GM12878 (cell line): ENCODE measurements at regions not wholly inside any gene's neighbourhood (a gene's known extent, or its start where the extent isn't known, plus 50 kb on each side); places are given as distances from the start of the nearest gene placed in this dataset.

ENCODE experiments used
- ATAC-seq: fragments of 200-7000 bp; cut with Tn5 transposase; 3 replicates; pipeline ENCODE4 v1.9.1; 2020; ENCODE audit warnings: mild to moderate bottlenecking, moderate library complexity
- BruUV-seq: library from RNA; stranded (reverse); fragments of 400-500 nt; replicated peaks from 2 replicates; lab custom pipeline; 2021; lab: Mats Ljungman, UMichigan
- CTCF ChIA-PET: fragments of 300-600 bp; sonication (Branson Sonifier 250); formaldehyde crosslinking; extraction: SDS; loops from one replicate; lab custom pipeline; 2021; ENCODE audit warnings: inconsistent platforms; lab: Yijun Ruan, JAX
- POLR2A ChIA-PET: fragments of 350-600 bp; formaldehyde crosslinking; extraction: SDS; loops from one replicate; lab custom pipeline; 2021; ENCODE audit warnings: inconsistent platforms; lab: Charles Lee
- RAD21 ChIA-PET: fragments of 300-600 bp; sonication (Branson Sonifier 250); formaldehyde crosslinking; loops from one replicate; lab custom pipeline; 2023; ENCODE audit warnings: antibody characterized with exemption; ENCODE audit not compliant: unreplicated experiment; lab: Charles Lee
- SMC1A ChIA-PET: fragments of 300-600 bp; sonication (Branson Sonifier 250); formaldehyde crosslinking; loops from one replicate; lab custom pipeline; 2023; ENCODE audit not compliant: unreplicated experiment, uncharacterized antibody; lab: Charles Lee
- DNase-seq: peaks from one replicate; pipeline ENCODE4 v3.0.0-alpha.2; 2011; ENCODE audit warnings: low read depth, low spot score
- FAIRE-seq: peaks from 3 replicates; lab custom pipeline; 2011; peaks lifted over from hg19 to GRCh38; lab: Jason Lieb, UNC
- H2AFZ ChIP-seq: 2 replicates; pipeline ENCODE4 v1.6.0; 2011; ENCODE audit warnings: low read depth, low read length, control low read depth; ENCODE audit not compliant: control insufficient read depth
- H3K27ac ChIP-seq: 2 replicates; pipeline ENCODE4 v1.5.1; 2011; ENCODE audit warnings: control low read depth; ENCODE audit not compliant: control insufficient read depth, insufficient read depth
- H3K27me3 ChIP-seq, 2 experiments: replicated peaks in 1 of 2; 2 replicates each; pipeline versions ENCODE4 v1.6.0 to v1.6.1; 2011; ENCODE audit warnings: low read length in 1 of 2; ENCODE audit not compliant: control insufficient read depth in 2 of 2, insufficient read depth in 2 of 2
- H3K36me3 ChIP-seq, 2 experiments: 2 replicates each; pipeline ENCODE4 v1.5.1; 2011; ENCODE audit warnings: low read length in 1 of 2; ENCODE audit not compliant: control insufficient read depth in 2 of 2, insufficient read depth in 2 of 2
- H3K4me1 ChIP-seq: 2 replicates; pipeline ENCODE4 v1.6.1; 2011; ENCODE audit warnings: mild to moderate bottlenecking, low read length, moderate library complexity, mixed read lengths; ENCODE audit not compliant: control insufficient read depth, insufficient read depth
- H3K4me2 ChIP-seq: 2 replicates; pipeline ENCODE4 v1.6.0; 2011; ENCODE audit warnings: control low read depth; ENCODE audit not compliant: control insufficient read depth, insufficient read depth
- H3K4me3 ChIP-seq: fragments of 200-600 bp; sonication (generic); 2 replicates; pipeline ENCODE4 v1.5.1; 2016
- H3K79me2 ChIP-seq: 2 replicates; pipeline ENCODE4 v1.6.0; 2011; ENCODE audit warnings: low read length; ENCODE audit not compliant: control insufficient read depth, insufficient read depth
- H3K9ac ChIP-seq: 2 replicates; pipeline ENCODE4 v1.8.0; 2011; ENCODE audit warnings: low read length, control low read depth, mixed read lengths; ENCODE audit not compliant: control insufficient read depth, insufficient read depth
- H3K9me3 ChIP-seq: replicated peaks from 3 replicates; pipeline ENCODE4 v1.5.1; 2011; ENCODE audit warnings: mild to moderate bottlenecking, low read length; ENCODE audit not compliant: control insufficient read depth, insufficient read depth
- H4K20me1 ChIP-seq: 2 replicates; pipeline ENCODE4 v1.6.0; 2011; ENCODE audit not compliant: control insufficient read depth, insufficient read depth
- MTA2 ChIP-seq: fragments of 450-650 bp; IDR thresholded peaks from 2 replicates; pipeline ENCODE4 v1.6.1; 2016; ENCODE audit warnings: low read depth, mild to moderate bottlenecking, moderate library complexity
- MYB ChIP-seq: fragments of 150-350 bp; IDR thresholded peaks from 2 replicates; pipeline ENCODE4 v1.6.1; 2014; ENCODE audit warnings: mild to moderate bottlenecking, low read depth, low read length, borderline replicate concordance
- NR2C2 ChIP-seq: IDR thresholded peaks from 2 replicates; pipeline ENCODE4 v1.6.1; 2011; ENCODE audit warnings: borderline replicate concordance, low read depth; ENCODE audit not compliant: control insufficient read depth, insufficient read length
- SMAD5 ChIP-seq: IDR thresholded peaks from 2 replicates; pipeline ENCODE4 v1.6.1; 2016; ENCODE audit warnings: antibody characterized with exemption, low read depth
- ZNF274 ChIP-seq: IDR thresholded peaks from one replicate; pipeline ENCODE4 v1.8.0; 2011; ENCODE audit not compliant: insufficient read length, insufficient read depth
- WGBS: methylation state at CpG from one replicate; pipeline ENCODE4 v1.1.6; 2016; ENCODE audit warnings: low lambda C conversion rate; ENCODE audit not compliant: insufficient replicate concordance, insufficient coverage; ENCODE audit errors: missing lambda C conversion rate; 5-methylcytosine and 5-hydroxymethylcytosine counted together
- in situ Hi-C: fragments of 300-500 bp; cut with MboI; formaldehyde crosslinking; loops from 9 replicates; pipeline ENCODE4 v1.14.3; 2018; ENCODE audit warnings: mixed read lengths
- intact Hi-C: fragments of 100-400 bp; cut with micrococcal nuclease; formaldehyde crosslinking; loops from one replicate; pipeline ENCODE4 v1.14.2; 2022; ENCODE audit not compliant: unreplicated experiment
- TF ChIP-seq, protein P1 (sequence below): IDR thresholded peaks from 2 replicates; pipeline ENCODE4 v1.6.1; 2011; ENCODE audit warnings: low read depth, low read length, improper control_type of control experiment, borderline replicate concordance
- TF ChIP-seq, protein P2 (sequence below): fragments of 450-650 bp; formaldehyde crosslinking; IDR thresholded peaks from 2 replicates; pipeline ENCODE4 v1.4.0; 2020; ENCODE audit warnings: mild to moderate bottlenecking, moderate library complexity
- TF ChIP-seq, protein P3 (sequence below): IDR thresholded peaks from 2 replicates; pipeline ENCODE4 v1.6.1; 2012; ENCODE audit warnings: low read depth, low read length, improper control_type of control experiment
- TF ChIP-seq, protein P4 (sequence below): fragments of 450-650 bp; IDR thresholded peaks from 2 replicates; pipeline ENCODE4 v1.6.1; 2017; ENCODE audit warnings: borderline replicate concordance
- TF ChIP-seq, protein P5 (sequence below): fragments of 450-650 bp; formaldehyde crosslinking; IDR thresholded peaks from 2 replicates; pipeline ENCODE4 v1.5.0; 2022; ENCODE audit warnings: mild to moderate bottlenecking, missing genetic modification characterization

DNA sequence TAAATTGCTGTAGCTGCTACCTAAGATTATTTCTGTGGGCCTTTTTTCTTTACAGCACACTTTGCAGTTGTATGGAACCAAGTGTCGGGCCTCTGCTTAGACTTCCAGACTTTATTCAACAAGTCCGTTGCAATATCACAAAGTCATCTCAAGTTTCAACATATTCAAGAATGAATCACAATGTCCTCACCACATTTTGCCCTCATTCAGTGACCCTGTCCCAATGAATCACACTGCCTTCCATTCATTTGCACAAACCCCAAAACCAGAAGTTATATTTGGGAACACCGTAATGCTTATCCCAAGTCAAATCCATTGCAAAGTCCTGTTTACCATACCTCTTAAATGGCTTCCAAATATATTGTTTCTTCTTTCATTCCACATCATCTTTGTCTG is 439.6 kb downstream of the CSNK1G3 start:
- TF ChIP-seq ZNF274 (no peak), MTA2 (no peak), NR2C2 (no peak), MYB (no peak), SMAD5 (no peak)
- TF ChIP-seq, protein P1, sequence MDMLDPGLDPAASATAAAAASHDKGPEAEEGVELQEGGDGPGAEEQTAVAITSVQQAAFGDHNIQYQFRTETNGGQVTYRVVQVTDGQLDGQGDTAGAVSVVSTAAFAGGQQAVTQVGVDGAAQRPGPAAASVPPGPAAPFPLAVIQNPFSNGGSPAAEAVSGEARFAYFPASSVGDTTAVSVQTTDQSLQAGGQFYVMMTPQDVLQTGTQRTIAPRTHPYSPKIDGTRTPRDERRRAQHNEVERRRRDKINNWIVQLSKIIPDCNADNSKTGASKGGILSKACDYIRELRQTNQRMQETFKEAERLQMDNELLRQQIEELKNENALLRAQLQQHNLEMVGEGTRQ: no peak
- TF ChIP-seq, protein P2, sequence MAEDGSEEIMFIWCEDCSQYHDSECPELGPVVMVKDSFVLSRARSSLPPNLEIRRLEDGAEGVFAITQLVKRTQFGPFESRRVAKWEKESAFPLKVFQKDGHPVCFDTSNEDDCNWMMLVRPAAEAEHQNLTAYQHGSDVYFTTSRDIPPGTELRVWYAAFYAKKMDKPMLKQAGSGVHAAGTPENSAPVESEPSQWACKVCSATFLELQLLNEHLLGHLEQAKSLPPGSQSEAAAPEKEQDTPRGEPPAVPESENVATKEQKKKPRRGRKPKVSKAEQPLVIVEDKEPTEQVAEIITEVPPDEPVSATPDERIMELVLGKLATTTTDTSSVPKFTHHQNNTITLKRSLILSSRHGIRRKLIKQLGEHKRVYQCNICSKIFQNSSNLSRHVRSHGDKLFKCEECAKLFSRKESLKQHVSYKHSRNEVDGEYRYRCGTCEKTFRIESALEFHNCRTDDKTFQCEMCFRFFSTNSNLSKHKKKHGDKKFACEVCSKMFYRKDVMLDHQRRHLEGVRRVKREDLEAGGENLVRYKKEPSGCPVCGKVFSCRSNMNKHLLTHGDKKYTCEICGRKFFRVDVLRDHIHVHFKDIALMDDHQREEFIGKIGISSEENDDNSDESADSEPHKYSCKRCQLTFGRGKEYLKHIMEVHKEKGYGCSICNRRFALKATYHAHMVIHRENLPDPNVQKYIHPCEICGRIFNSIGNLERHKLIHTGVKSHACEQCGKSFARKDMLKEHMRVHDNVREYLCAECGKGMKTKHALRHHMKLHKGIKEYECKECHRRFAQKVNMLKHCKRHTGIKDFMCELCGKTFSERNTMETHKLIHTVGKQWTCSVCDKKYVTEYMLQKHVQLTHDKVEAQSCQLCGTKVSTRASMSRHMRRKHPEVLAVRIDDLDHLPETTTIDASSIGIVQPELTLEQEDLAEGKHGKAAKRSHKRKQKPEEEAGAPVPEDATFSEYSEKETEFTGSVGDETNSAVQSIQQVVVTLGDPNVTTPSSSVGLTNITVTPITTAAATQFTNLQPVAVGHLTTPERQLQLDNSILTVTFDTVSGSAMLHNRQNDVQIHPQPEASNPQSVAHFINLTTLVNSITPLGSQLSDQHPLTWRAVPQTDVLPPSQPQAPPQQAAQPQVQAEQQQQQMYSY: no peak
- TF ChIP-seq, protein P3, sequence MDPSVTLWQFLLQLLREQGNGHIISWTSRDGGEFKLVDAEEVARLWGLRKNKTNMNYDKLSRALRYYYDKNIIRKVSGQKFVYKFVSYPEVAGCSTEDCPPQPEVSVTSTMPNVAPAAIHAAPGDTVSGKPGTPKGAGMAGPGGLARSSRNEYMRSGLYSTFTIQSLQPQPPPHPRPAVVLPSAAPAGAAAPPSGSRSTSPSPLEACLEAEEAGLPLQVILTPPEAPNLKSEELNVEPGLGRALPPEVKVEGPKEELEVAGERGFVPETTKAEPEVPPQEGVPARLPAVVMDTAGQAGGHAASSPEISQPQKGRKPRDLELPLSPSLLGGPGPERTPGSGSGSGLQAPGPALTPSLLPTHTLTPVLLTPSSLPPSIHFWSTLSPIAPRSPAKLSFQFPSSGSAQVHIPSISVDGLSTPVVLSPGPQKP: no peak
- TF ChIP-seq, protein P4, sequence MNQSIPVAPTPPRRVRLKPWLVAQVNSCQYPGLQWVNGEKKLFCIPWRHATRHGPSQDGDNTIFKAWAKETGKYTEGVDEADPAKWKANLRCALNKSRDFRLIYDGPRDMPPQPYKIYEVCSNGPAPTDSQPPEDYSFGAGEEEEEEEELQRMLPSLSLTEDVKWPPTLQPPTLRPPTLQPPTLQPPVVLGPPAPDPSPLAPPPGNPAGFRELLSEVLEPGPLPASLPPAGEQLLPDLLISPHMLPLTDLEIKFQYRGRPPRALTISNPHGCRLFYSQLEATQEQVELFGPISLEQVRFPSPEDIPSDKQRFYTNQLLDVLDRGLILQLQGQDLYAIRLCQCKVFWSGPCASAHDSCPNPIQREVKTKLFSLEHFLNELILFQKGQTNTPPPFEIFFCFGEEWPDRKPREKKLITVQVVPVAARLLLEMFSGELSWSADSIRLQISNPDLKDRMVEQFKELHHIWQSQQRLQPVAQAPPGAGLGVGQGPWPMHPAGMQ: no peak
- TF ChIP-seq, protein P5, sequence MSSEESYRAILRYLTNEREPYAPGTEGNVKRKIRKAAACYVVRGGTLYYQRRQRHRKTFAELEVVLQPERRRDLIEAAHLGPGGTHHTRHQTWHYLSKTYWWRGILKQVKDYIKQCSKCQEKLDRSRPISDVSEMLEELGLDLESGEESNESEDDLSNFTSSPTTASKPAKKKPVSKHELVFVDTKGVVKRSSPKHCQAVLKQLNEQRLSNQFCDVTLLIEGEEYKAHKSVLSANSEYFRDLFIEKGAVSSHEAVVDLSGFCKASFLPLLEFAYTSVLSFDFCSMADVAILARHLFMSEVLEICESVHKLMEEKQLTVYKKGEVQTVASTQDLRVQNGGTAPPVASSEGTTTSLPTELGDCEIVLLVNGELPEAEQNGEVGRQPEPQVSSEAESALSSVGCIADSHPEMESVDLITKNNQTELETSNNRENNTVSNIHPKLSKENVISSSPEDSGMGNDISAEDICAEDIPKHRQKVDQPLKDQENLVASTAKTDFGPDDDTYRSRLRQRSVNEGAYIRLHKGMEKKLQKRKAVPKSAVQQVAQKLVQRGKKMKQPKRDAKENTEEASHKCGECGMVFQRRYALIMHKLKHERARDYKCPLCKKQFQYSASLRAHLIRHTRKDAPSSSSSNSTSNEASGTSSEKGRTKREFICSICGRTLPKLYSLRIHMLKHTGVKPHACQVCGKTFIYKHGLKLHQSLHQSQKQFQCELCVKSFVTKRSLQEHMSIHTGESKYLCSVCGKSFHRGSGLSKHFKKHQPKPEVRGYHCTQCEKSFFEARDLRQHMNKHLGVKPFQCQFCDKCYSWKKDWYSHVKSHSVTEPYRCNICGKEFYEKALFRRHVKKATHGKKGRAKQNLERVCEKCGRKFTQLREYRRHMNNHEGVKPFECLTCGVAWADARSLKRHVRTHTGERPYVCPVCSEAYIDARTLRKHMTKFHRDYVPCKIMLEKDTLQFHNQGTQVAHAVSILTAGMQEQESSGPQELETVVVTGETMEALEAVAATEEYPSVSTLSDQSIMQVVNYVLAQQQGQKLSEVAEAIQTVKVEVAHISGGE: no peak
- TF ChIP-seq, all 136 proteins: peak for 0
- Histone ChIP-seq H3K36me3 (no peaks in the 10 kb centered on the region), H3K4me3 (no peak overlapping the region), H3K9ac (no peak overlapping the region), H3K4me2 (no peak overlapping the region), H4K20me1 (no peaks in the 10 kb centered on the region), H3K79me2 (no peaks in the 10 kb centered on the region), H3K9me3 (no peaks in the 10 kb centered on the region; the same call in 2 of the 3 replicates), H3K27me3 (no peaks in the 10 kb centered on the region), H3K27ac (no peak overlapping the region), H2AFZ (no peak overlapping the region), H3K4me1 (no peaks in the 10 kb centered on the region)
- in situ Hi-C loops (no loop called here), intact Hi-C loops (no loop called here)
- ATAC-seq: no peak
- SMC1A ChIA-PET: interaction anchor here (1.0 kb wide), 1 partner anchor 619 kb away, joined by 3 read pairs; no protein-coding TSS in a partner anchor
- DNase-seq: no peak
- CTCF ChIA-PET: no interaction called here
- FAIRE-seq: no peak
- BruUV-seq: no TSS peak
- RAD21 ChIA-PET: no interaction called here
- WGBS: 57% methylated on average over 3 of the region's 3 CpGs
- POLR2A ChIA-PET: no interaction called here
